ENCODE measurements at regions not wholly inside any gene's neighbourhood (a gene's known extent, or its start where the extent isn't known, plus 50 kb on each side); places are given as distances from the start of the nearest gene placed in this dataset.

- no peak for FAIRE-seq
- H3K27me3 ChIP-seq (ENCODE audit: control insufficient read depth in 2 of 2, insufficient read depth in 2 of 2, low read length in 2 of 2), result no peaks in the 10 kb centered on the region
- H3K4me3 ChIP-seq (replicated peaks in 1 of 3; ENCODE audit: insufficient read depth in 1 of 3, low read depth in 1 of 3, low read length in 3 of 3), result no peak overlapping the region
- dilution Hi-C loops (cut with MboI; ENCODE audit: extremely low pct_ligation_motif_present, low sequenced_read_pairs), result no loop called here
- H3K9me3 ChIP-seq (replicated peaks; ENCODE audit: control insufficient read depth, insufficient read depth, low read length), result no peaks in the 10 kb centered on the region
- no peak for TF ChIP-seq GATA2 (IDR thresholded peaks at IDR 0.05; ENCODE audit: insufficient read depth, insufficient read length, low read depth, low read length)
- no peak for TF ChIP-seq EZH2 (IDR thresholded peaks at IDR 0.05; ENCODE audit: borderline replicate concordance, low read depth, low read length, severe bottlenecking)
- no peak for TF ChIP-seq CTCF (IDR thresholded peaks at IDR 0.05; ENCODE audit: extremely low read depth in 1 of 2, insufficient read depth in 1 of 2, low read depth in 1 of 2, low read length in 2 of 2)
- no peak for TF ChIP-seq POLR2AphosphoS5 (IDR thresholded peaks at IDR 0.05; ENCODE audit: insufficient read depth, low read depth, low read length)
- no peak for TF ChIP-seq POLR2A (IDR thresholded peaks at IDR 0.05; ENCODE audit: low read depth, low read length)
- no peak for TF ChIP-seq JUN (IDR thresholded peaks at IDR 0.05; ENCODE audit: borderline replicate concordance, insufficient read depth, insufficient read length, low read depth)
- TF ChIP-seq MYC (IDR thresholded peaks at IDR 0.05; ENCODE audit: low read depth, low read length), result no peak
- no peak for TF ChIP-seq MAX (IDR thresholded peaks at IDR 0.05; ENCODE audit: insufficient read depth, insufficient read length)
- TF ChIP-seq FOS (IDR thresholded peaks at IDR 0.05; ENCODE audit: borderline replicate concordance, insufficient read depth, low read length), result no peak
- H3K9me1 ChIP-seq (replicated peaks; ENCODE audit: control insufficient read depth, extremely low read depth, insufficient read depth, low read length), result no peaks in the 10 kb centered on the region
- no peaks in the 10 kb centered on the region for H3K36me3 ChIP-seq (ENCODE audit: control insufficient read depth in 2 of 2, extremely low read depth in 1 of 2, insufficient read depth in 2 of 2, low read length in 2 of 2)
- intact Hi-C loops (cut with micrococcal nuclease), result no loop called here
- H3K79me2 ChIP-seq (ENCODE audit: control insufficient read depth, insufficient read depth, low read length), result no peaks in the 10 kb centered on the region
- no TSS peak for BruUV-seq (replicated peaks)
- H3K9ac ChIP-seq (replicated peaks; ENCODE audit: extremely low read depth, insufficient read depth, low read length), result no peak overlapping the region
- H2AFZ ChIP-seq (ENCODE audit: low read depth, low read length), result no peak overlapping the region
- H4K20me1 ChIP-seq (replicated peaks; ENCODE audit: control insufficient read depth, extremely low read depth, insufficient read depth, low read length), result no peaks in the 10 kb centered on the region
- CTCF ChIA-PET, result no interaction called here
- H3K4me1 ChIP-seq (ENCODE audit: control insufficient read depth, extremely low read depth, insufficient read depth, low read length), result no peaks in the 10 kb centered on the region
- H3K4me2 ChIP-seq (ENCODE audit: insufficient read depth, low read length), result no peak overlapping the region
- POLR2A ChIA-PET, result interaction anchor here (0.6 kb wide), 1 partner anchor 1661 kb away, joined by 10 read pairs; no protein-coding TSS in a partner anchor
- no peak overlapping the region for H3K27ac ChIP-seq (ENCODE audit: insufficient read depth, low read depth, low read length)
- DNase-seq (ENCODE audit: low read depth, low spot score), result no peak
These were observed 641.7 kb downstream of the LRRIQ3 start for GRCh38 chr1:73556270-73556669.

All from endothelial cell of umbilical vein (primary cell).